Right lobe of liver (tissue), 6 donors: ENCODE measurements at regions not wholly inside any gene's neighbourhood (a gene's known extent, or its start where the extent isn't known, plus 50 kb on each side); places are given as distances from the start of the nearest gene placed in this dataset.

Experiments used
- ATAC-seq, 4 donors: fragments of 200-7000 bp; cut with Tn5 transposase; one replicate each; pipeline ENCODE4 v1.9.1; 2020; ENCODE audit warnings: mild to moderate bottlenecking in 4 of 4, moderate library complexity in 4 of 4
- DNase-seq, 3 donors: peaks; one replicate each; pipeline ENCODE4 v3.0.0-alpha.2; 2020
- H3K27ac ChIP-seq, 3 donors: fragments of 200-600 bp; one replicate each; pipeline ENCODE4 v1.8.0; 2022
- H3K27me3 ChIP-seq, 2 donors: fragments of 200-600 bp; one replicate each; pipeline ENCODE4 v1.8.0; 2022
- H3K36me3 ChIP-seq, 4 donors: fragments of 200-600 bp; sonication (generic) in 1 of 4; one replicate each; pipeline versions ENCODE4 v1.5.1 to v1.8.0; 2017 to 2022; ENCODE audit warnings: control low read depth in 1 of 4
- H3K4me1 ChIP-seq, 4 donors: fragments of 200-600 bp; sonication (generic) in 1 of 4; one replicate each; pipeline versions ENCODE4 v1.5.1 to v1.8.0; 2017 to 2022; ENCODE audit warnings: control low read depth in 1 of 4
- H3K4me3 ChIP-seq, 3 donors: fragments of 200-600 bp; one replicate each; pipeline ENCODE4 v1.8.0; 2022
- H3K9me3 ChIP-seq, 4 donors: fragments of 200-600 bp; sonication (generic) in 1 of 4; one replicate each; pipeline versions ENCODE4 v1.5.1 to v1.8.0; 2017 to 2022; ENCODE audit warnings: control low read depth in 1 of 4
- POLR2A ChIP-seq: fragments of 450-650 bp; IDR thresholded peaks from one replicate; pipeline ENCODE4 v1.6.1; 2017; ENCODE audit warnings: antibody characterized with exemption, mild to moderate bottlenecking
- WGBS: methylation state at CpG from one replicate; pipeline ENCODE4 v1.1.6; 2018; ENCODE audit warnings: low coverage, low lambda C conversion rate; ENCODE audit not compliant: insufficient coverage; ENCODE audit errors: missing lambda C conversion rate; 5-methylcytosine and 5-hydroxymethylcytosine counted together
- intact Hi-C, 2 donors: fragments of 100-400 bp; cut with DNase I; formaldehyde crosslinking; loops; one replicate each; pipeline versions ENCODE4 v1.11.2 to v1.14.1; 2022
- TF ChIP-seq, protein P1 (sequence below), 4 donors: fragments of 200-600 bp in 3 of 4; fragments of 450-650 bp in 1 of 4; IDR thresholded peaks; one replicate each; pipeline versions ENCODE4 v1.5.1 to v1.8.0; 2016 to 2022; ENCODE audit warnings: antibody characterized with exemption in 4 of 4, mild to moderate bottlenecking in 2 of 4
- donor health status: DM: no; HTN: yes; CAD: no.
- donor health status: DM: no; HTN: no; CAD: no.
- donor health status: DM: no; HTN: no; CAD: no.
- donor health status: DM: no; HTN: yes; CAD: no.
- donor health status: DM: no; HTN: yes; CAD: no.

DNA sequence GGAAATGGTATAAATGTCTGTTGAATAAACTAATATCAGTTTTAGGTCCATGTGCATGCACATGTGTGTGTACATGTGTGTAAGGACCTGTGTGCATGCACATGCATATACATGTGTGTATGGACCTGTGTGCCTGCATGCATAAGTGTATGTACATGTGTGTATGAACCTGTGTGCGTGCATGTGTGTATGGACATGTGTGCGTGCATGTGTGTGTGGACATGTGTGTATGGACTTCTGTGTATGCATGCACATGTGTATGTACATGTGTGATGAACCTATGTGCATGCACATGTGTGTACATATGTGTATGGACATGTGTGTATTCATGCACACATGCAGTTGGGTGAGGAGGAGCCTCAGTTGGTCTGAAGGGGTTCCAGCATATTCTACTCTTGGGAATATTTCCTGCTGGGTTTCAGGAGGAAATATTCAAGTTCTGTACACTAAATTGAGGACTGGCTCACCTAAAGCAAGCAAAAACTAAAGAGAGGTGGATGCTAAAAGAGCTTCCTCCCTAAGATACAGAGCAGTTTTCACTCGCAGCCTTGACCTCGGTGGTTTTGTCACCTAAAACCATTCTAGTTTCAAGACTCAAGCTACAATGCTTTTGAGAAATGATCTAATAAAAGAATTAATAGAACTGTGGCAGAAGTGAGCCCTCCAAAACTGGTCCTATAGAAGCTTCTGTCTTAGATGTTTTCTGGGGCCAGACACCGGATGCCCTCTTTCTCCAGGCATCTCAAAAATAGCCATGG lies 742.8 kb downstream of the MAFB start:
- H3K4me3 ChIP-seq, result no peak overlapping the region
- intact Hi-C loops, result no loop called here
- ATAC-seq, result no peak
- no peak for DNase-seq
- no peaks in the 10 kb centered on the region for H3K27me3 ChIP-seq
- no peaks in the 10 kb centered on the region for H3K4me1 ChIP-seq
- no peak overlapping the region for H3K27ac ChIP-seq
- H3K9me3 ChIP-seq, result no peaks in the 10 kb centered on the region
- 66% methylated on average over 4 of the region's 5 CpGs for WGBS
- no peaks in the 10 kb centered on the region for H3K36me3 ChIP-seq
- TF ChIP-seq, protein P1, sequence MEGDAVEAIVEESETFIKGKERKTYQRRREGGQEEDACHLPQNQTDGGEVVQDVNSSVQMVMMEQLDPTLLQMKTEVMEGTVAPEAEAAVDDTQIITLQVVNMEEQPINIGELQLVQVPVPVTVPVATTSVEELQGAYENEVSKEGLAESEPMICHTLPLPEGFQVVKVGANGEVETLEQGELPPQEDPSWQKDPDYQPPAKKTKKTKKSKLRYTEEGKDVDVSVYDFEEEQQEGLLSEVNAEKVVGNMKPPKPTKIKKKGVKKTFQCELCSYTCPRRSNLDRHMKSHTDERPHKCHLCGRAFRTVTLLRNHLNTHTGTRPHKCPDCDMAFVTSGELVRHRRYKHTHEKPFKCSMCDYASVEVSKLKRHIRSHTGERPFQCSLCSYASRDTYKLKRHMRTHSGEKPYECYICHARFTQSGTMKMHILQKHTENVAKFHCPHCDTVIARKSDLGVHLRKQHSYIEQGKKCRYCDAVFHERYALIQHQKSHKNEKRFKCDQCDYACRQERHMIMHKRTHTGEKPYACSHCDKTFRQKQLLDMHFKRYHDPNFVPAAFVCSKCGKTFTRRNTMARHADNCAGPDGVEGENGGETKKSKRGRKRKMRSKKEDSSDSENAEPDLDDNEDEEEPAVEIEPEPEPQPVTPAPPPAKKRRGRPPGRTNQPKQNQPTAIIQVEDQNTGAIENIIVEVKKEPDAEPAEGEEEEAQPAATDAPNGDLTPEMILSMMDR (IDR thresholded peaks at IDR 0.05), result no peak
- TF ChIP-seq POLR2A, result no peak

- ATAC-seq, result no peak
- no peak for TF ChIP-seq POLR2A
- TF ChIP-seq, protein P1 (IDR thresholded peaks at IDR 0.05), result no peak
- H3K9me3 ChIP-seq, result no peaks in the 10 kb centered on the region
- no peak overlapping the region for H3K4me3 ChIP-seq
- H3K36me3 ChIP-seq, result no peaks in the 10 kb centered on the region
- no peaks in the 10 kb centered on the region for H3K4me1 ChIP-seq
- H3K27me3 ChIP-seq, result no peaks in the 10 kb centered on the region
- DNase-seq, result no peak
- H3K27ac ChIP-seq, result no peak overlapping the region
- intact Hi-C loops, result no loop called here
Measured at GRCh38 chr20:39944861-39945260, 744.2 kb downstream of the MAFB start.

DNA sequence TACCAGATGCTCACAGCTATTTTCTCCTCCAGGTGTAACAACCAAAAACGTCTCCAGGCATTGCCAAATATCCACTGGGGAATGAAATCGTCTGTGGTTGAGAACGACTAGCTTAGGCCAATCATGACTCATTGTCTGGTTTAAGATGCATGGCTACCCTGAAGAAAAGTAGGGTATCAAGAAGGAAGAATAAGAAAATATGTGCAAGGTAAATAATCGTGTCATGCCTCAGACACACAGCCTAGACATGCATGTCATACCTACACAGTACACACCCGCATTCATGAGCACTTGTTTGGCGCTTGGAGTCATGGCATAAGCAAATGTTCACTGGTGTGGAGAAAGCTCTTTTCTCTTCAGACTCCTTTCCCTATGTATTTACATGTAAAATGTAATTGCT lies 745.7 kb downstream of the MAFB start:
- Histone ChIP-seq H3K9me3 (no peaks in the 10 kb centered on the region), H3K36me3 (no peaks in the 10 kb centered on the region), H3K4me1 (no peaks in the 10 kb centered on the region), H3K4me3 (no peak overlapping the region), H3K27me3 (no peaks in the 10 kb centered on the region), H3K27ac (no peak overlapping the region)
- ATAC-seq (no peak), DNase-seq (no peak)
- TF ChIP-seq, protein P1 (IDR thresholded peaks at IDR 0.05), result no peak
- TF ChIP-seq POLR2A, result no peak
- intact Hi-C loops, result no loop called here
- 75% methylated on average over 6 of the region's 6 CpGs for WGBS

DNA sequence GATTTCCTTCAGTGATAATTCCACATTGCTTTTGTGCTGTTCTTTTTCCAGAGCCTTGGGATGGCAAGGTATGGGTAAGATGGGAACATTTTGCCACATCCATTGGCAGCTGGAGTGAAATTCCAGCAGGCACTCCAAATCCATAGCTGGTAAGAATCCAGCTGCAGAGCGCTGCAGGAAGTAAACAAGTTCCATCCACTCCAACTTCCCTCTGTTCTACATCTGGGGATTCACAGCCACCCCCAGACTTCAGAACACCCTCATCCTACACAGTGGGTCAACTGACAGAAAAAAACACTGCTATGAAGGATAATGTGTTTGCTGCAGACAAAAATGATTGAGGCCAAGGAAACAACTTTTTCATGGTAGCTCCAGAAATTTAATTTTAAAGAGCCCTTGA lies 747.8 kb downstream of the MAFB start:
- no peak overlapping the region for H3K4me3 ChIP-seq
- no peaks in the 10 kb centered on the region for H3K36me3 ChIP-seq
- TF ChIP-seq POLR2A, result no peak
- TF ChIP-seq, protein P1 (IDR thresholded peaks at IDR 0.05), result no peak
- H3K4me1 ChIP-seq, result no peaks in the 10 kb centered on the region
- H3K27me3 ChIP-seq, result no peaks in the 10 kb centered on the region
- no peaks in the 10 kb centered on the region for H3K9me3 ChIP-seq
- no peak overlapping the region for H3K27ac ChIP-seq
- ATAC-seq, result no peak
- no peak for DNase-seq
- intact Hi-C loops, result no loop called here
- 23% methylated on average over 1 of the region's 1 CpG for WGBS
